HG03520 (cell line): ENCODE measurements at regions not wholly inside any gene's neighbourhood (a gene's known extent, or its start where the extent isn't known, plus 50 kb on each side); places are given as distances from the start of the nearest gene placed in this dataset.

Experiments used
- ATAC-seq: cut with Tn5 transposase; IDR thresholded peaks from one replicate; pipeline ENCODE4 v1.9.1; 2021; ENCODE audit warnings: mild to moderate bottlenecking, moderate library complexity; ENCODE audit not compliant: unreplicated experiment

- ATAC-seq = no peak
These were observed 173.0 kb upstream of the ECI2 start for GRCh38 chr6:4308364-4308763.

- no peak for ATAC-seq
These were observed 169.6 kb upstream of the ECI2 start for GRCh38 chr6:4304927-4305455.

GRCh38 chr6:4303638-4304037 is 168.3 kb upstream of the ECI2 start:
- ATAC-seq = no peak

GRCh38 chr6:4302524-4302923 is 167.1 kb upstream of the ECI2 start:
- ATAC-seq = no peak

GRCh38 chr6:4301871-4302270 is 166.5 kb upstream of the ECI2 start:
- ATAC-seq = no peak

- no peak for ATAC-seq
These were observed 165.5 kb upstream of the ECI2 start for GRCh38 chr6:4300917-4301316.

- ATAC-seq = no peak
These were observed 164.1 kb upstream of the ECI2 start for GRCh38 chr6:4299476-4299875.

DNA sequence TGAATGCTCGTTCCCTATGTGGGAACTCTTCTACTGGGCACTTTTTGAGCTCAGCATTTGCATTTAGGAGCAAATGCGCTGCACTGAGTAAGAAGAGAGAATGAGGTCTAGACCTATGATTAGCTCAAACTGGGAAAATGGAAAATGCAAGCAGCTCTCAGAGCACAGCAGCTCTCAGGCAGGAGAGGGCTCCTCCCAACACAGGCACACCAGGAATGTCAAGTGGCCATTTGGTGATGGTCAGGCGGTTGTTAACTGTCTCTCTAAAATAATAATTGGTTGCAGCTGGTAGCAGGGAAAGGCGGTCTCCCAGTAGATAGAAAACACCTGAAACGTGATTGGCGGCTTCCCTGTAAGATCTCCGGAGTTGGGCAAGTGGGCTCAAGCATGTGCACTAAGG is 162.0 kb upstream of the ECI2 start:
- ATAC-seq = no peak

DNA sequence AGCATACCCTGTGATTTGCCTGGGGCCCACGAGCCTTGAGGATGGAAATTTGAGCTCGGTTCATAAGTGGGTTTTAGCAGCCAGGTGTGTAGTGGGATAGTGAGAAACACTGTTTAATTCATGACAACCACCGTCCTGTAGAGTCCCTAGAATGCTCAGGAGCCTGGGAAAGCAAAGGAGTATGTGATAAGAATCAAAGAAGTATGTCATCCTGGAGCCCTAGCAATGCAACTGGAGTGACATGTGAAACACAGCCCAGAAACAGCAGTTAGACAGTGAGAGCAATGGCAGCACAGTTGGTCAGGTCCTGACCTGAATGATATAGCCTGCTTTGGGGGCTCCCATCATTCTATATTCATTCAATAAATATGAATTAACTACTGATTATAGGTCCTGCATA is 161.2 kb upstream of the ECI2 start:
- no peak for ATAC-seq

DNA sequence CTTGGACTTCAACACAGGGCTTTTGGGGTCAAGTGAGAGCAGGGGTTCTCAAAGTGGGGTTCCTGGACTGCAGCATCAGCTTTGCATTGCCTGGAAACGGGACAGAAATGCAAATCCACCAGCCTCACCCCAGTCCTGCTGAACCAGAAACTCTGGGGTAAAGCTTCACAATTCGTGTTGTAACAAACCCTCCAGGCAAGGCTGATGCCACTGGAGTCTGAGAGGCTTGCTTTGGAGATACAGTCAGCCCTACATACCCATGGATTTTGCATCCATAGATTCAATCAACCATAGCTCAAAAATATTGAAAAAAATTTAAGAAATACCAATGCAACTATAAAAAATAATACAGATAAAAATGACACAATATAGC is 160.4 kb upstream of the ECI2 start:
- no peak for ATAC-seq

- ATAC-seq = no peak
These were observed 159.8 kb upstream of the ECI2 start for GRCh38 chr6:4295058-4295782.

GRCh38 chr6:4294636-4295035 is 159.3 kb upstream of the ECI2 start:
- no peak for ATAC-seq

GRCh38 chr6:4291453-4292403 is 156.4 kb upstream of the ECI2 start:
- no peak for ATAC-seq

DNA sequence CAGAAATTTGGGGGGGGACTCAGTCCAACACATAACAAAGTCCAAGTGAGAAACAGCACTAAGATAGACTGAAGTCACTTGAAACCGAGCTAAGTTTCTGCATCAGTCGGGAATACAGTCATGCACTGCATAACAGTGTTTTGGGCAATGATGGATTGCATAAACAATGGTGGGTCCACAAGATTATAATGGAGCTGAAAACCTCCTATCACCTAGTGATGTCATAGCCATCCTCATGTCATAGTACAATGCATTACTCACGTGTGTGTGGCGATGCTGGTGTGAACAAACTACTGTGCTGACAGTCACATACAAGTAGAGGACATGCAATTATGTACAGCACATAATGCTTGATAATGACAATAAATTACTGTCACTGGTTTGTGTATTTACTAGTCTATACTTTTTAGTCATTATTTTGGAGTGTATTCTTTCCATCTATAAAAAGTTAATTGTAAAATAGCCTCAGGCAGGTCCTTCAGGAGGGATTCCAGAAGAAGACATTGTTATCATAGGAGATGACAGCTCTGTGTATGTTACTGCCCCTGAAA is 154.5 kb upstream of the ECI2 start:
- no peak for ATAC-seq

- ATAC-seq = no peak
These were observed 152.5 kb upstream of the ECI2 start for GRCh38 chr6:4287811-4288244.

DNA sequence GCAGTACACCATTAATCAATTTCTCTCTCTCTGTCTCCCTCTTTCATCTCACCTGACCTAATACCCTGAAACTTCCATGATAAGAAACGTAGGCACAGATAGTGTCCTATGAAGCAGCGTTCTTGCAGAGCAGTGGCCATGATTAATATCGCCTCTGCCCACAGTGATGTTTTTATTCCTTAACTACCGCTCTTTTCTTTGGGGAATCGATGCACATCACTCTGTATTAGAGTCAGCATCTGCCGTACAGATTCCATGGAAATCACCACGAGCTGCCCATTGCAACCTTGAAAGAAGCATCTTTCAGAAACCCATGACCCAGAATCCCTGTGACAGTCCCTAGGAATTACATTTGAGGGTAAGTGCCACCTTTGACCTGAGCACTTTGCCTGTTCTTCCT is 152.0 kb upstream of the ECI2 start:
- no peak for ATAC-seq

- no peak for ATAC-seq
These were observed 147.6 kb upstream of the ECI2 start for GRCh38 chr6:4282926-4283325.

- peak; percentile 82 for ATAC-seq
These were observed 146.2 kb upstream of the ECI2 start for GRCh38 chr6:4281341-4282293.

DNA sequence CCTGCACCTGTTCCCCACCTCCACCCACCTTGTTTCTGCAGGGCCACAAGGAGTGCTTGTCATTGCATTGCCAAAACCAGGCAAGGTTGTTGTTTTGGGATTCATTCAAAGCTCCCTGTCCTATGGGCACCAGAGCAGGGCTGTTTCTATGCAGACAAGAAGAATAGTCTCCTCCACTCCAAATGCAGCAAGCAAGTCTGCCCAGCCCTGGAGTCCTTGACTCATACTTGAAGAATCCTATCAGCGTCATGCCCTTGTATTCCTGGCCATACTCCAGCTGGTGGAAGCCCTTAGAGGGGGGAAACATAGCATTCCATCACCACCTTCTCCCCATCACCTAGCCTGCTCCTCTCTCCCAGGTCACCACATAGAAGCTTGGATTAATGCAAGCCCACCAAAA is 145.3 kb upstream of the ECI2 start:
- no peak for ATAC-seq

- no peak for ATAC-seq
These were observed 144.7 kb upstream of the ECI2 start for GRCh38 chr6:4280031-4280430.
